OCI-LY1 (cell line): ENCODE measurements at regions not wholly inside any gene's neighbourhood (a gene's known extent, or its start where the extent isn't known, plus 50 kb on each side); places are given as distances from the start of the nearest gene placed in this dataset.

Source experiments
- H2AFZ ChIP-seq: fragments of 200-600 bp; sonication (generic), shearing (Covaris generic); 2 replicates; pipeline ENCODE4 v1.6.0; 2014; ENCODE audit warnings: antibody characterized with exemption, mild to moderate bottlenecking, low read length
- H3F3A ChIP-seq: fragments of 200-600 bp; sonication (generic), shearing (Covaris generic); 2 replicates; pipeline ENCODE4 v1.6.0; 2014; ENCODE audit warnings: mild to moderate bottlenecking, antibody characterized with exemption, low read length, moderate library complexity; ENCODE audit not compliant: insufficient read depth
- H3K27ac ChIP-seq: fragments of 200-600 bp; sonication (generic); 2 replicates; pipeline ENCODE4 v1.5.1; 2014; ENCODE audit warnings: low read length, mixed run types, mild to moderate bottlenecking, low read depth; ENCODE audit not compliant: poor library complexity, severe bottlenecking
- H3K27me3 ChIP-seq: fragments of 200-600 bp; sonication (generic); 2 replicates; pipeline ENCODE4 v1.6.0; 2014; ENCODE audit warnings: antibody characterized with exemption, mild to moderate bottlenecking, low read length, moderate library complexity; ENCODE audit not compliant: insufficient read depth
- H3K36me3 ChIP-seq: fragments of 200-600 bp; sonication (generic); 2 replicates; pipeline ENCODE4 v1.6.1; 2014; ENCODE audit warnings: mild to moderate bottlenecking, antibody characterized with exemption, low read length, moderate library complexity, mixed read lengths; ENCODE audit not compliant: insufficient read depth
- H3K4me1 ChIP-seq: fragments of 200-600 bp; sonication (generic); 2 replicates; pipeline ENCODE4 v1.5.1; 2014; ENCODE audit warnings: mild to moderate bottlenecking, low read length, moderate library complexity; ENCODE audit not compliant: insufficient read depth, severe bottlenecking
- H3K4me2 ChIP-seq: fragments of 200-600 bp; sonication (generic), shearing (Covaris generic); 2 replicates; pipeline ENCODE4 v1.6.1; 2014; ENCODE audit warnings: low read length
- H3K4me3 ChIP-seq: fragments of 200-600 bp; sonication (generic); 2 replicates; pipeline ENCODE4 v1.5.1; 2014; ENCODE audit warnings: low read length, low read depth, mild to moderate bottlenecking, mixed read lengths; ENCODE audit not compliant: poor library complexity, severe bottlenecking
- H3K79me2 ChIP-seq: fragments of 200-600 bp; shearing (Covaris generic); 2 replicates; pipeline ENCODE4 v1.6.1; 2016; ENCODE audit warnings: mixed run types, low read length, mixed read lengths; ENCODE audit not compliant: insufficient read depth
- H3K9ac ChIP-seq: fragments of 200-600 bp; sonication (generic), shearing (Covaris generic); 2 replicates; pipeline ENCODE4 v1.6.1; 2014; ENCODE audit warnings: mild to moderate bottlenecking, low read length, mixed read lengths
- H3K9me2 ChIP-seq: fragments of 200-600 bp; sonication (generic), shearing (Covaris generic); 2 replicates; pipeline ENCODE4 v1.6.1; 2014; ENCODE audit warnings: low read depth, mild to moderate bottlenecking, low read length, mixed read lengths
- H3K9me3 ChIP-seq: fragments of 200-600 bp; shearing (Covaris generic); 2 replicates; pipeline ENCODE4 v1.6.1; 2014; ENCODE audit warnings: low read length, mixed read lengths
- H4K20me1 ChIP-seq: fragments of 200-600 bp; sonication (generic), shearing (Covaris generic); 2 replicates; pipeline ENCODE4 v1.6.0; 2016; ENCODE audit warnings: mild to moderate bottlenecking, low read length; ENCODE audit not compliant: insufficient read depth
- EZH2 ChIP-seq: fragments of 200-600 bp; sonication (generic), shearing (Covaris generic); IDR thresholded peaks from 2 replicates; pipeline ENCODE4 v1.8.0; 2017; ENCODE audit warnings: borderline replicate concordance, mixed run types, mild to moderate bottlenecking, antibody characterized with exemption, low read length, moderate library complexity, mixed read lengths
- TF ChIP-seq, protein P1 (sequence below): fragments of 200-600 bp; sonication (generic), shearing (Covaris generic); IDR thresholded peaks from 2 replicates; pipeline ENCODE4 v1.5.1; 2017; ENCODE audit warnings: mild to moderate bottlenecking, antibody characterized with exemption, low read length, moderate library complexity, mixed read lengths

DNA sequence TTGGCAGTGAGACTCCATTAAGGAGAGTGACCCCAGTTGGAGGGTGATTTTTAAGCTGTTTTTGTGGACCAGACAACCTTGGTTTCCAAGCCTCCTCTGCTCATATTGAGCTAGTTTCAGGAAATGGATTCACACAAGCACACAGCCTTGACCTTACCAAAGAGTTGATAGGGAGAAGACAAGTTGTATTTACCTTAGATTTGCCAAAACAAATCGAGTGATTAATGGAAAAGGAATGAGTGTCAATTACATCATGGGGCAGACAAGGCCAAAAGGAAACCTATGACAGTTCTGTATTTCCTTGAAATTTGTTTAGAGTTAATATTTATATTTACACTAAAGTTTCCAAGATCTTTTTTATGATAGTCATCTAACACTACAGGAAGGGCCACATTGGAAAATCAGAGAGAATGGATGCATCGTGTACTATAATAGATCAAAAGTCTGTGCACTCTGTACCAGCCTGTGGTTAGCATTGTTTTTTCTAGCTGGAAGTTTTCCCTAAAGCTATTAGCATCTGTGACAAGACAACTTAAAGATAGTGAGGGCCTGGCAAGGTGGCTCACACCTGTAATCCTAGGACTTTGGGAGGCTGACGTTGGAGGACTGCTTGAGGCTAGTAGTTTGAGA, 86.0 kb upstream of the FER start:
- H3K4me3 ChIP-seq: no peak overlapping the region
- no peaks in the 10 kb centered on the region for H3K4me1 ChIP-seq
- H3F3A ChIP-seq: no peaks in the 10 kb centered on the region
- no peaks in the 10 kb centered on the region for H4K20me1 ChIP-seq
- H3K36me3 ChIP-seq: no peaks in the 10 kb centered on the region
- no peaks in the 10 kb centered on the region for H3K9me2 ChIP-seq
- H3K9me3 ChIP-seq: no peaks in the 10 kb centered on the region
- H2AFZ ChIP-seq: no peak overlapping the region
- TF ChIP-seq, protein P1, sequence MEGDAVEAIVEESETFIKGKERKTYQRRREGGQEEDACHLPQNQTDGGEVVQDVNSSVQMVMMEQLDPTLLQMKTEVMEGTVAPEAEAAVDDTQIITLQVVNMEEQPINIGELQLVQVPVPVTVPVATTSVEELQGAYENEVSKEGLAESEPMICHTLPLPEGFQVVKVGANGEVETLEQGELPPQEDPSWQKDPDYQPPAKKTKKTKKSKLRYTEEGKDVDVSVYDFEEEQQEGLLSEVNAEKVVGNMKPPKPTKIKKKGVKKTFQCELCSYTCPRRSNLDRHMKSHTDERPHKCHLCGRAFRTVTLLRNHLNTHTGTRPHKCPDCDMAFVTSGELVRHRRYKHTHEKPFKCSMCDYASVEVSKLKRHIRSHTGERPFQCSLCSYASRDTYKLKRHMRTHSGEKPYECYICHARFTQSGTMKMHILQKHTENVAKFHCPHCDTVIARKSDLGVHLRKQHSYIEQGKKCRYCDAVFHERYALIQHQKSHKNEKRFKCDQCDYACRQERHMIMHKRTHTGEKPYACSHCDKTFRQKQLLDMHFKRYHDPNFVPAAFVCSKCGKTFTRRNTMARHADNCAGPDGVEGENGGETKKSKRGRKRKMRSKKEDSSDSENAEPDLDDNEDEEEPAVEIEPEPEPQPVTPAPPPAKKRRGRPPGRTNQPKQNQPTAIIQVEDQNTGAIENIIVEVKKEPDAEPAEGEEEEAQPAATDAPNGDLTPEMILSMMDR: no peak
- no peak for TF ChIP-seq EZH2
- no peak overlapping the region for H3K27ac ChIP-seq
- no peaks in the 10 kb centered on the region for H3K79me2 ChIP-seq
- H3K9ac ChIP-seq: no peak overlapping the region
- no peak overlapping the region for H3K4me2 ChIP-seq
- H3K27me3 ChIP-seq: no peaks in the 10 kb centered on the region

DNA sequence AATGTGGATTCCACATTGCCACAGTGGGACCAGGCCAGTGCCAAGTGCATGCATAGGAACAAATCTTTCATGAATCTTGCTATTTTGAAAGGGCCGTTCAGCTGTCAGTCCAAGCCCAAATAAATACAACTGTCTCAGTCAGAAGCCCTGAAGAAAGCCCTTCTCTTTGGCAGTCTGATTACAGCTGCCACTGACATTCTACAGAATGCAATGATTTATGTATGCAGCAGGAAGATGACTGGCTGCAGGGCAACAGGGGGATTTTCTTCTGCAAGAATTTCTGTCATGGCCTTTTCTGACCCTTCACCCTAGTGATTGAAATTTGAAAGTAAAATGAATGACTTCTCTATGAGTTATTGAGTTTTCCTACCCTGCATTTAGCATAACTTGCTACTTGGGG, 86.7 kb upstream of the FER start:
- Histone ChIP-seq H3K4me2 (no peak overlapping the region), H3K4me1 (no peaks in the 10 kb centered on the region), H3K36me3 (no peaks in the 10 kb centered on the region), H3K27ac (no peak overlapping the region), H3K79me2 (no peaks in the 10 kb centered on the region), H3K9me3 (no peaks in the 10 kb centered on the region), H3K9me2 (no peaks in the 10 kb centered on the region), H3F3A (no peaks in the 10 kb centered on the region), H3K9ac (no peak overlapping the region), H3K27me3 (no peaks in the 10 kb centered on the region), H2AFZ (no peak overlapping the region), H3K4me3 (no peak overlapping the region), H4K20me1 (no peaks in the 10 kb centered on the region)
- TF ChIP-seq, protein P1: no peak
- no peak for TF ChIP-seq EZH2

DNA sequence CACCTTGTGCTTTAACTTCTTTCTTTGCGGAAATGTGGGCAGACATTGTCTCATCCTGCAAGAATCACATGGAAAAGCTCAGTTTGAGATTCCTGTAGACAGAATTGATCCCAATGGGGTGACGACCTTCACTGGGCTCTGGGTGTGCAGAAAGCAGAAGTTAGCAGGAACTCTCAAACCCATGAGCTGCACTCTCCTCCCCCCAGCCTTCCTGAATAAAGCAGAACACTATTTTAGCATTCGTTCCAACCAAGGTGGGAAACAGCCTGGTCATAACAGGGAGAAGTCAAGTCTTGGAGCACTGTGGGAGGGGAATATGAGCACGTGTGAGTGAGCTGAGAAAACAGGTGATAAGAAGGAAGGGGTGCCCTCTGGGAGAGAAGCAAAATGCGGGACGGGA, 87.4 kb upstream of the FER start:
- Histone ChIP-seq H3K79me2 (no peaks in the 10 kb centered on the region), H3K27ac (no peak overlapping the region), H3K9me3 (no peaks in the 10 kb centered on the region), H3F3A (no peaks in the 10 kb centered on the region), H3K27me3 (no peaks in the 10 kb centered on the region), H3K4me3 (no peak overlapping the region), H3K9ac (no peak overlapping the region), H4K20me1 (no peaks in the 10 kb centered on the region), H3K4me1 (no peaks in the 10 kb centered on the region), H2AFZ (no peak overlapping the region), H3K36me3 (no peaks in the 10 kb centered on the region), H3K4me2 (no peak overlapping the region), H3K9me2 (no peaks in the 10 kb centered on the region)
- no peak for TF ChIP-seq EZH2

DNA sequence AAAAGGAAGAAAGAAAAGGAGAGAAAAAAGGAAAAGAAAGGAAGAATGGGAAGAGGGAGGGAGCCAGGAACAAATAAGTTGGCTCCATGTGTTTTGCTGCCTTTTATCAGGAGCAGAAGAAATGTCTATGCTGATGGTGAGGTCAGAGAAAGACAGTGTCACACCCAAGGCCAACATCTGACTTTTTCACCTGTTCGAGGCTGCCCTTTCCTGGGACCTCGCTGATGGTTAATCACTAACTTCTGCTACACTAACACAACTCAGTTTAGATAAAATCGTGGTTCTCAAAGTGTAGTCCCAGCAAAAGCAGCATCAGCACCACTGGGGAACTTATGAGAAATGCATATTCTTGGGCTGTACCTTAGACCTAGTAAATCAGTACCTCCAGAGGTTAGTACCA, 88.2 kb upstream of the FER start:
- H3K4me2 ChIP-seq: no peak overlapping the region
- H3K79me2 ChIP-seq: no peaks in the 10 kb centered on the region
- H3F3A ChIP-seq: no peaks in the 10 kb centered on the region
- H3K4me3 ChIP-seq: no peak overlapping the region
- no peaks in the 10 kb centered on the region for H3K9me3 ChIP-seq
- no peaks in the 10 kb centered on the region for H3K9me2 ChIP-seq
- no peak overlapping the region for H2AFZ ChIP-seq
- H3K4me1 ChIP-seq: no peaks in the 10 kb centered on the region
- no peaks in the 10 kb centered on the region for H3K36me3 ChIP-seq
- H3K9ac ChIP-seq: no peak overlapping the region
- no peak overlapping the region for H3K27ac ChIP-seq
- no peaks in the 10 kb centered on the region for H4K20me1 ChIP-seq
- no peaks in the 10 kb centered on the region for H3K27me3 ChIP-seq
- TF ChIP-seq EZH2: no peak
